Neural cell (in vitro differentiated cells): ENCODE measurements at regions not wholly inside any gene's neighbourhood (a gene's known extent, or its start where the extent isn't known, plus 50 kb on each side); places are given as distances from the start of the nearest gene placed in this dataset.

Experiments
- CTCF ChIP-seq: fragments of 450-650 bp; IDR thresholded peaks from 2 replicates; pipeline ENCODE4 v1.5.1; 2014; ENCODE audit warnings: antibody characterized with exemption, mild to moderate bottlenecking, moderate library complexity; ENCODE audit not compliant: poor library complexity, severe bottlenecking
- EP300 ChIP-seq: fragments of 450-650 bp; conservative IDR thresholded peaks from 2 replicates; pipeline ENCODE4 v1.6.1; 2014; ENCODE audit warnings: antibody characterized with exemption, mild to moderate bottlenecking, moderate library complexity; ENCODE audit not compliant: poor library complexity, severe bottlenecking
- EZH2 ChIP-seq: fragments of 200-600, 300-800 bp; shearing (Covaris generic), sonication (generic); IDR thresholded peaks from 2 replicates; pipeline ENCODE4 v1.6.1; 2014; ENCODE audit warnings: antibody characterized with exemption, low read length, borderline replicate concordance, mild to moderate bottlenecking; ENCODE audit not compliant: insufficient read depth, poor library complexity, severe bottlenecking
- POLR2AphosphoS5 ChIP-seq: IDR thresholded peaks from 2 replicates; pipeline ENCODE4 v1.6.1; 2012
- RAD21 ChIP-seq: fragments of 450-650 bp; conservative IDR thresholded peaks from 2 replicates; pipeline ENCODE4 v1.6.1; 2014; ENCODE audit warnings: antibody characterized with exemption, mild to moderate bottlenecking, moderate library complexity
- REST ChIP-seq: IDR thresholded peaks from 2 replicates; pipeline ENCODE4 v1.6.1; 2012; ENCODE audit warnings: borderline replicate concordance
- SMC3 ChIP-seq: fragments of 450-650 bp; conservative IDR thresholded peaks from 2 replicates; pipeline ENCODE4 v1.6.1; 2014; ENCODE audit warnings: antibody characterized with exemption, mild to moderate bottlenecking, moderate library complexity; ENCODE audit not compliant: poor library complexity

- TF ChIP-seq CTCF (no peak), REST (no peak), EP300 (no peak), POLR2AphosphoS5 (no peak), RAD21 (no peak), EZH2 (no peak), SMC3 (no peak)
Measured at GRCh38 chr2:39568116-39568515, 97.6 kb upstream of the TMEM178A start.
